Skeletal muscle satellite cell (primary cell): ENCODE measurements at regions not wholly inside any gene's neighbourhood (a gene's known extent, or its start where the extent isn't known, plus 50 kb on each side); places are given as distances from the start of the nearest gene placed in this dataset.

ENCODE experiments used
- H3K27me3 ChIP-seq: 2 replicates; pipeline ENCODE4 v1.7.0; 2013; ENCODE audit warnings: low read length; ENCODE audit not compliant: control insufficient read depth, insufficient read depth
- H3K36me3 ChIP-seq: 2 replicates; pipeline ENCODE4 v1.7.0; 2013; ENCODE audit warnings: mild to moderate bottlenecking, control low read depth, low read length; ENCODE audit not compliant: insufficient read depth
- H3K4me1 ChIP-seq: 2 replicates; pipeline ENCODE4 v1.7.0; 2013; ENCODE audit warnings: low read length; ENCODE audit not compliant: control insufficient read depth, insufficient read depth
- H3K4me2 ChIP-seq: 2 replicates; pipeline ENCODE4 v1.7.0; 2013; ENCODE audit warnings: mild to moderate bottlenecking, low read length
- H3K4me3 ChIP-seq: 2 replicates; pipeline ENCODE4 v1.7.0; 2013; ENCODE audit warnings: low read length
- H3K9ac ChIP-seq: 2 replicates; pipeline ENCODE4 v1.7.0; 2013; ENCODE audit warnings: mild to moderate bottlenecking, low read depth, low read length, moderate library complexity
- H3K9me3 ChIP-seq: replicated peaks from 2 replicates; pipeline ENCODE4 v1.7.0; 2013; ENCODE audit warnings: mild to moderate bottlenecking, control low read depth, low read length

GRCh38 chr5:143870362-143870761 is 58.4 kb downstream of the HMHB1 start:
- H3K27me3 ChIP-seq, result no peaks in the 10 kb centered on the region
- no peaks in the 10 kb centered on the region for H3K36me3 ChIP-seq
- no peak overlapping the region for H3K9ac ChIP-seq
- no peak overlapping the region for H3K4me3 ChIP-seq
- H3K4me1 ChIP-seq, result peaks cover 5% of the 10 kb centered on the region
- H3K9me3 ChIP-seq, result no peaks in the 10 kb centered on the region
- no peak overlapping the region for H3K4me2 ChIP-seq

- H3K4me3 ChIP-seq, result no peak overlapping the region
- H3K4me2 ChIP-seq, result no peak overlapping the region
- H3K9me3 ChIP-seq, result no peaks in the 10 kb centered on the region
- H3K36me3 ChIP-seq, result no peaks in the 10 kb centered on the region
- H3K9ac ChIP-seq, result no peak overlapping the region
- peaks cover 5% of the 10 kb centered on the region for H3K4me1 ChIP-seq
- no peaks in the 10 kb centered on the region for H3K27me3 ChIP-seq
Observed at GRCh38 chr5:143870871-143871632, 59.1 kb downstream of the HMHB1 start.

- Histone ChIP-seq H3K9ac (no peak overlapping the region), H3K27me3 (no peaks in the 10 kb centered on the region), H3K4me2 (no peak overlapping the region), H3K9me3 (no peaks in the 10 kb centered on the region), H3K4me3 (no peak overlapping the region), H3K36me3 (no peaks in the 10 kb centered on the region), H3K4me1 (peaks cover 5% of the 10 kb centered on the region)
Observed at GRCh38 chr5:143871672-143872071, 59.7 kb downstream of the HMHB1 start.

- Histone ChIP-seq H3K27me3 (no peaks in the 10 kb centered on the region), H3K4me2 (no peak overlapping the region), H3K4me3 (no peak overlapping the region), H3K9ac (no peak overlapping the region), H3K9me3 (no peaks in the 10 kb centered on the region), H3K4me1 (peaks cover 5% of the 10 kb centered on the region), H3K36me3 (no peaks in the 10 kb centered on the region)
Observed at GRCh38 chr5:143874312-143874711, 62.4 kb downstream of the HMHB1 start.

- Histone ChIP-seq H3K9ac (no peak overlapping the region), H3K9me3 (no peaks in the 10 kb centered on the region), H3K4me2 (no peak overlapping the region), H3K36me3 (no peaks in the 10 kb centered on the region), H3K4me1 (peaks cover 5% of the 10 kb centered on the region), H3K4me3 (no peak overlapping the region), H3K27me3 (no peaks in the 10 kb centered on the region)
Observed at GRCh38 chr5:143877196-143877595, 65.2 kb downstream of the HMHB1 start.

- Histone ChIP-seq H3K9ac (no peak overlapping the region), H3K27me3 (no peaks in the 10 kb centered on the region), H3K9me3 (no peaks in the 10 kb centered on the region), H3K4me3 (no peak overlapping the region), H3K36me3 (no peaks in the 10 kb centered on the region), H3K4me2 (no peak overlapping the region), H3K4me1 (peaks cover 5% of the 10 kb centered on the region)
Observed at GRCh38 chr5:143878430-143878829, 66.5 kb downstream of the HMHB1 start.

- no peaks in the 10 kb centered on the region for H3K9me3 ChIP-seq
- no peak overlapping the region for H3K4me3 ChIP-seq
Observed at GRCh38 chr5:143879646-143880045, 67.7 kb downstream of the HMHB1 start.

GRCh38 chr5:143880178-143880577 is 68.2 kb downstream of the HMHB1 start:
- Histone ChIP-seq H3K27me3 (no peaks in the 10 kb centered on the region), H3K9me3 (no peaks in the 10 kb centered on the region), H3K36me3 (no peaks in the 10 kb centered on the region), H3K4me2 (no peak overlapping the region), H3K4me1 (no peaks in the 10 kb centered on the region), H3K4me3 (no peak overlapping the region), H3K9ac (no peak overlapping the region)

More at GRCh38 chr5:143879646-143880045, 67.7 kb downstream of the HMHB1 start:
- H3K9ac ChIP-seq, result no peak overlapping the region
- H3K4me1 ChIP-seq, result no peaks in the 10 kb centered on the region
- H3K36me3 ChIP-seq, result no peaks in the 10 kb centered on the region
- H3K4me2 ChIP-seq, result no peak overlapping the region
- no peaks in the 10 kb centered on the region for H3K27me3 ChIP-seq

GRCh38 chr5:143882520-143882919 is 70.6 kb downstream of the HMHB1 start:
- Histone ChIP-seq H3K4me3 (no peak overlapping the region), H3K36me3 (no peaks in the 10 kb centered on the region), H3K9me3 (no peaks in the 10 kb centered on the region), H3K27me3 (no peaks in the 10 kb centered on the region), H3K4me1 (peaks cover 16% of the 10 kb centered on the region), H3K9ac (no peak overlapping the region), H3K4me2 (no peak overlapping the region)

- peaks cover 43% of the 10 kb centered on the region for H3K4me1 ChIP-seq
- H3K9me3 ChIP-seq, result no peaks in the 10 kb centered on the region
- no peaks in the 10 kb centered on the region for H3K36me3 ChIP-seq
- H3K4me2 ChIP-seq, result peak overlapping the region; percentile 62
- H3K4me3 ChIP-seq, result no peak overlapping the region
- H3K27me3 ChIP-seq, result no peaks in the 10 kb centered on the region
- H3K9ac ChIP-seq, result no peak overlapping the region
Observed at GRCh38 chr5:143886096-143886495, 74.1 kb downstream of the HMHB1 start.

GRCh38 chr5:143886651-143887638 is 75.0 kb downstream of the HMHB1 start:
- Histone ChIP-seq H3K36me3 (no peaks in the 10 kb centered on the region), H3K4me3 (peak overlapping the region; percentile 29), H3K27me3 (no peaks in the 10 kb centered on the region)

More at GRCh38 chr5:143886651-143887638, 75.0 kb downstream of the HMHB1 start:
- Histone ChIP-seq H3K9me3 (no peaks in the 10 kb centered on the region), H3K9ac (peak overlapping the region; percentile 39), H3K4me2 (peak overlapping the region; percentile 62), H3K4me1 (peaks cover 43% of the 10 kb centered on the region)
